Head of caudate nucleus (tissue), 42 donors: ENCODE measurements at regions not wholly inside any gene's neighbourhood (a gene's known extent, or its start where the extent isn't known, plus 50 kb on each side); places are given as distances from the start of the nearest gene placed in this dataset.

ENCODE experiments used
- DNase-seq, 42 donors: peaks; one replicate each; pipeline versions ENCODE4 v3.0.0 to v3.0.0-alpha.2; 2020 to 2021; ENCODE audit warnings: mixed read lengths in 7 of 42
- intact Hi-C: fragments of 100-400 bp; cut with DNase I; formaldehyde crosslinking; loops from one replicate; pipeline ENCODE4 v1.15.0; 2022

- intact Hi-C loops: no loop called here
- no peak for DNase-seq
These were observed 67.2 kb upstream of the FOXD3 start for GRCh38 chr1:63255153-63255552.

GRCh38 chr1:63261736-63262458 is 60.5 kb upstream of the FOXD3 start:
- DNase-seq: no peak
- intact Hi-C loops: no loop called here

GRCh38 chr1:63262459-63262770 is 60.0 kb upstream of the FOXD3 start:
- intact Hi-C loops: no loop called here

GRCh38 chr1:63264161-63264560 is 58.2 kb upstream of the FOXD3 start:
- intact Hi-C loops: no loop called here
- no peak for DNase-seq

More at GRCh38 chr1:63262459-63262770, 60.0 kb upstream of the FOXD3 start:
- no peak for DNase-seq

- intact Hi-C loops: no loop called here
- no peak for DNase-seq
These were observed 55.5 kb upstream of the FOXD3 start for GRCh38 chr1:63266857-63267256.

- DNase-seq: no peak
- intact Hi-C loops: no loop called here
These were observed 53.5 kb upstream of the FOXD3 start for GRCh38 chr1:63268876-63269275.

- no peak for DNase-seq
- intact Hi-C loops: no loop called here
These were observed 52.8 kb upstream of the FOXD3 start for GRCh38 chr1:63269571-63269970.
